Neural cell (in vitro differentiated cells): ENCODE measurements at regions not wholly inside any gene's neighbourhood (a gene's known extent, or its start where the extent isn't known, plus 50 kb on each side); places are given as distances from the start of the nearest gene placed in this dataset.

Experiments used
- EP300 ChIP-seq: fragments of 450-650 bp; conservative IDR thresholded peaks from 2 replicates; pipeline ENCODE4 v1.6.1; 2014; ENCODE audit warnings: antibody characterized with exemption, mild to moderate bottlenecking, moderate library complexity; ENCODE audit not compliant: poor library complexity, severe bottlenecking
- EZH2 ChIP-seq: fragments of 200-600, 300-800 bp; shearing (Covaris generic), sonication (generic); IDR thresholded peaks from 2 replicates; pipeline ENCODE4 v1.6.1; 2014; ENCODE audit warnings: antibody characterized with exemption, low read length, borderline replicate concordance, mild to moderate bottlenecking; ENCODE audit not compliant: insufficient read depth, poor library complexity, severe bottlenecking
- MXI1 ChIP-seq: fragments of 450-650 bp; conservative IDR thresholded peaks from 2 replicates; pipeline ENCODE4 v1.6.1; 2014; ENCODE audit warnings: antibody characterized with exemption, mild to moderate bottlenecking; ENCODE audit not compliant: poor library complexity, severe bottlenecking
- POLR2AphosphoS5 ChIP-seq: IDR thresholded peaks from 2 replicates; pipeline ENCODE4 v1.6.1; 2012
- RAD21 ChIP-seq: fragments of 450-650 bp; conservative IDR thresholded peaks from 2 replicates; pipeline ENCODE4 v1.6.1; 2014; ENCODE audit warnings: antibody characterized with exemption, mild to moderate bottlenecking, moderate library complexity
- SMC3 ChIP-seq: fragments of 450-650 bp; conservative IDR thresholded peaks from 2 replicates; pipeline ENCODE4 v1.6.1; 2014; ENCODE audit warnings: antibody characterized with exemption, mild to moderate bottlenecking, moderate library complexity; ENCODE audit not compliant: poor library complexity
- TAF1 ChIP-seq: IDR thresholded peaks from 2 replicates; pipeline ENCODE4 v1.6.1; 2012; ENCODE audit warnings: low read depth
- TF ChIP-seq, protein P1 (sequence below): IDR thresholded peaks from 2 replicates; pipeline ENCODE4 v1.6.1; 2012; ENCODE audit warnings: borderline replicate concordance
- TF ChIP-seq, protein P2 (sequence below): fragments of 450-650 bp; IDR thresholded peaks from 2 replicates; pipeline ENCODE4 v1.5.1; 2014; ENCODE audit warnings: antibody characterized with exemption, mild to moderate bottlenecking, moderate library complexity; ENCODE audit not compliant: poor library complexity, severe bottlenecking

DNA sequence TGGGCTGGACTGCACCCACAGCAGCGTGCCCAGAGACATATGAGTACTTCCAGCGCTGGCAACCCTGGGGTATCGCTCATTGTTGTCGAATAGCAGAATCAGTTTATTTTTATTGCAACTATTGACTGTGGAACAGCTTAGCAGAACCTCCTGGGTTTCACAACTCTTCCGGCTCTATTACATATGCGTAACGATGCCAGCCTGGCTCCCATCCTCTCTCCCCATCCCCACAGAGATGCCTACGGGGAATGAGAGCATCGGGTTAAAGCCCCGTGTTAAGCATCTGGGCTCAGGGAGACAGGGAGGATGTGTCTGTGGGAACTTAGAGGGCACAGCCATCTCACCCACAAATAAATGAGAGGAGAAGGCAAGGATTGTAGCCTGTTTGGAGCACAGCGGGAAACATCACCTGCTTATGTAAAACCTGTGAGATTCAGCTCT, 76.6 kb upstream of the DLG1 start:
- TF ChIP-seq, protein P1, sequence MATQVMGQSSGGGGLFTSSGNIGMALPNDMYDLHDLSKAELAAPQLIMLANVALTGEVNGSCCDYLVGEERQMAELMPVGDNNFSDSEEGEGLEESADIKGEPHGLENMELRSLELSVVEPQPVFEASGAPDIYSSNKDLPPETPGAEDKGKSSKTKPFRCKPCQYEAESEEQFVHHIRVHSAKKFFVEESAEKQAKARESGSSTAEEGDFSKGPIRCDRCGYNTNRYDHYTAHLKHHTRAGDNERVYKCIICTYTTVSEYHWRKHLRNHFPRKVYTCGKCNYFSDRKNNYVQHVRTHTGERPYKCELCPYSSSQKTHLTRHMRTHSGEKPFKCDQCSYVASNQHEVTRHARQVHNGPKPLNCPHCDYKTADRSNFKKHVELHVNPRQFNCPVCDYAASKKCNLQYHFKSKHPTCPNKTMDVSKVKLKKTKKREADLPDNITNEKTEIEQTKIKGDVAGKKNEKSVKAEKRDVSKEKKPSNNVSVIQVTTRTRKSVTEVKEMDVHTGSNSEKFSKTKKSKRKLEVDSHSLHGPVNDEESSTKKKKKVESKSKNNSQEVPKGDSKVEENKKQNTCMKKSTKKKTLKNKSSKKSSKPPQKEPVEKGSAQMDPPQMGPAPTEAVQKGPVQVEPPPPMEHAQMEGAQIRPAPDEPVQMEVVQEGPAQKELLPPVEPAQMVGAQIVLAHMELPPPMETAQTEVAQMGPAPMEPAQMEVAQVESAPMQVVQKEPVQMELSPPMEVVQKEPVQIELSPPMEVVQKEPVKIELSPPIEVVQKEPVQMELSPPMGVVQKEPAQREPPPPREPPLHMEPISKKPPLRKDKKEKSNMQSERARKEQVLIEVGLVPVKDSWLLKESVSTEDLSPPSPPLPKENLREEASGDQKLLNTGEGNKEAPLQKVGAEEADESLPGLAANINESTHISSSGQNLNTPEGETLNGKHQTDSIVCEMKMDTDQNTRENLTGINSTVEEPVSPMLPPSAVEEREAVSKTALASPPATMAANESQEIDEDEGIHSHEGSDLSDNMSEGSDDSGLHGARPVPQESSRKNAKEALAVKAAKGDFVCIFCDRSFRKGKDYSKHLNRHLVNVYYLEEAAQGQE, result no peak
- TF ChIP-seq, protein P2, sequence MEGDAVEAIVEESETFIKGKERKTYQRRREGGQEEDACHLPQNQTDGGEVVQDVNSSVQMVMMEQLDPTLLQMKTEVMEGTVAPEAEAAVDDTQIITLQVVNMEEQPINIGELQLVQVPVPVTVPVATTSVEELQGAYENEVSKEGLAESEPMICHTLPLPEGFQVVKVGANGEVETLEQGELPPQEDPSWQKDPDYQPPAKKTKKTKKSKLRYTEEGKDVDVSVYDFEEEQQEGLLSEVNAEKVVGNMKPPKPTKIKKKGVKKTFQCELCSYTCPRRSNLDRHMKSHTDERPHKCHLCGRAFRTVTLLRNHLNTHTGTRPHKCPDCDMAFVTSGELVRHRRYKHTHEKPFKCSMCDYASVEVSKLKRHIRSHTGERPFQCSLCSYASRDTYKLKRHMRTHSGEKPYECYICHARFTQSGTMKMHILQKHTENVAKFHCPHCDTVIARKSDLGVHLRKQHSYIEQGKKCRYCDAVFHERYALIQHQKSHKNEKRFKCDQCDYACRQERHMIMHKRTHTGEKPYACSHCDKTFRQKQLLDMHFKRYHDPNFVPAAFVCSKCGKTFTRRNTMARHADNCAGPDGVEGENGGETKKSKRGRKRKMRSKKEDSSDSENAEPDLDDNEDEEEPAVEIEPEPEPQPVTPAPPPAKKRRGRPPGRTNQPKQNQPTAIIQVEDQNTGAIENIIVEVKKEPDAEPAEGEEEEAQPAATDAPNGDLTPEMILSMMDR, result no peak
- no peak for TF ChIP-seq EP300
- TF ChIP-seq EZH2, result no peak
- TF ChIP-seq MXI1, result no peak
- no peak for TF ChIP-seq RAD21
- no peak for TF ChIP-seq TAF1
- TF ChIP-seq POLR2AphosphoS5, result no peak
- no peak for TF ChIP-seq SMC3
